ENCODE measurements at regions not wholly inside any gene's neighbourhood (a gene's known extent, or its start where the extent isn't known, plus 50 kb on each side); places are given as distances from the start of the nearest gene placed in this dataset.
A peak's percentile ranks its signal among the peaks of the same experiment; 100 is the strongest.

GRCh38 chr4:136818811-136819330 lies 713.4 kb downstream of the PCDH18 start:
- DNase-seq, result no peak

- DNase-seq, result no peak
Observed at GRCh38 chr4:136812100-136812880, 720.0 kb downstream of the PCDH18 start.

GRCh38 chr4:136811496-136812077 lies 720.7 kb downstream of the PCDH18 start:
- no peak for DNase-seq

- no peak for DNase-seq
Observed at GRCh38 chr4:136810626-136811025, 721.7 kb downstream of the PCDH18 start.

GRCh38 chr4:136806844-136807243 lies 725.5 kb downstream of the PCDH18 start:
- no peak for DNase-seq

GRCh38 chr4:136805617-136806016 lies 726.7 kb downstream of the PCDH18 start:
- DNase-seq, result no peak

GRCh38 chr4:136803433-136803832 lies 728.9 kb downstream of the PCDH18 start:
- no peak for DNase-seq

- peak; percentile 85 for DNase-seq
Observed at GRCh38 chr4:136800248-136800647, 732.0 kb downstream of the PCDH18 start.

GRCh38 chr4:136796953-136797352 lies 735.3 kb downstream of the PCDH18 start:
- DNase-seq, result no peak

- DNase-seq, result no peak
Observed at GRCh38 chr4:136793848-136794247, 738.4 kb downstream of the PCDH18 start.

- DNase-seq, result no peak
Observed at GRCh38 chr4:136784326-136784725, 748.0 kb downstream of the PCDH18 start.

GRCh38 chr4:136769717-136770116 lies 762.6 kb downstream of the PCDH18 start:
- no peak for DNase-seq

GRCh38 chr4:136768925-136769275 lies 763.4 kb downstream of the PCDH18 start:
- no peak for DNase-seq

GRCh38 chr4:136768213-136768924 lies 763.9 kb downstream of the PCDH18 start:
- no peak for DNase-seq

- no peak for DNase-seq
Observed at GRCh38 chr4:136763919-136764318, 768.4 kb downstream of the PCDH18 start.

- DNase-seq, result no peak
Observed at GRCh38 chr4:136755531-136755916, 776.8 kb downstream of the PCDH18 start.

- DNase-seq, result no peak
Observed at GRCh38 chr4:136754810-136755530, 777.3 kb downstream of the PCDH18 start.

- no peak for DNase-seq
Observed at GRCh38 chr4:136751556-136751955, 780.7 kb downstream of the PCDH18 start.

GRCh38 chr4:136750897-136751296 lies 781.4 kb downstream of the PCDH18 start:
- DNase-seq, result no peak

- no peak for DNase-seq
Observed at GRCh38 chr4:136749989-136750388, 782.3 kb downstream of the PCDH18 start.

- no peak for DNase-seq
Observed at GRCh38 chr4:136748773-136749172, 783.5 kb downstream of the PCDH18 start.

GRCh38 chr4:136748165-136748564 lies 784.1 kb downstream of the PCDH18 start:
- no peak for DNase-seq

GRCh38 chr4:136743238-136743637 lies 789.1 kb downstream of the PCDH18 start:
- DNase-seq, result no peak
